H9 (cell line): ENCODE measurements at regions not wholly inside any gene's neighbourhood (a gene's known extent, or its start where the extent isn't known, plus 50 kb on each side); places are given as distances from the start of the nearest gene placed in this dataset.

Source experiments
- DNase-seq: peaks from one replicate; pipeline ENCODE4 v3.0.0-alpha.2; 2017
- H2AFZ ChIP-seq: one replicate; pipeline ENCODE4 v1.6.1; 2013; ENCODE audit warnings: mild to moderate bottlenecking, low read length, control low read depth, moderate library complexity
- H2AK5ac ChIP-seq: 2 replicates; pipeline ENCODE4 v1.6.1; 2013; ENCODE audit warnings: low read length, control low read depth, mixed read lengths; ENCODE audit not compliant: insufficient read length
- H2BK120ac ChIP-seq: one replicate; pipeline ENCODE4 v1.6.1; 2013; ENCODE audit warnings: low read depth, mild to moderate bottlenecking, low read length, control low read depth, inconsistent platforms; ENCODE audit not compliant: poor library complexity, severe bottlenecking
- H2BK12ac ChIP-seq: 2 replicates; pipeline ENCODE4 v1.6.1; 2013; ENCODE audit warnings: low read length, control low read depth, mixed read lengths, low read depth; ENCODE audit not compliant: insufficient read length
- H2BK15ac ChIP-seq: 2 replicates; pipeline ENCODE4 v1.6.1; 2013; ENCODE audit warnings: low read depth, low read length, control low read depth
- H2BK20ac ChIP-seq: one replicate; pipeline ENCODE4 v1.6.1; 2013; ENCODE audit warnings: low read depth, mild to moderate bottlenecking, low read length, control low read depth, inconsistent platforms; ENCODE audit not compliant: poor library complexity, severe bottlenecking
- H2BK5ac ChIP-seq: 2 replicates; pipeline ENCODE4 v1.6.1; 2013; ENCODE audit warnings: low read length, control low read depth, mixed read lengths; ENCODE audit not compliant: insufficient read length
- H3K14ac ChIP-seq: 2 replicates; pipeline ENCODE4 v1.6.1; 2013; ENCODE audit warnings: low read length, control low read depth; ENCODE audit not compliant: insufficient read depth
- H3K18ac ChIP-seq: 2 replicates; pipeline ENCODE4 v1.6.1; 2013; ENCODE audit warnings: low read depth, mild to moderate bottlenecking, mixed read lengths, low read length, control low read depth; ENCODE audit not compliant: insufficient read length
- H3K23ac ChIP-seq: 2 replicates; pipeline ENCODE4 v1.6.1; 2013; ENCODE audit warnings: low read length, control low read depth, mixed read lengths, low read depth; ENCODE audit not compliant: insufficient read length
- H3K23me2 ChIP-seq: 2 replicates; pipeline ENCODE4 v1.6.1; 2013; ENCODE audit warnings: low read depth, mild to moderate bottlenecking, mixed read lengths, low read length, control low read depth; ENCODE audit not compliant: insufficient read length, poor library complexity, severe bottlenecking
- H3K27ac ChIP-seq: 2 replicates; pipeline ENCODE4 v1.5.1; 2013; ENCODE audit warnings: low read length, control low read depth, mixed read lengths, low read depth; ENCODE audit not compliant: insufficient read length
- H3K27me3 ChIP-seq: 2 replicates; pipeline ENCODE4 v1.6.1; 2013; ENCODE audit warnings: low read length, control low read depth, inconsistent platforms; ENCODE audit not compliant: insufficient read depth
- H3K4ac ChIP-seq: 2 replicates; pipeline ENCODE4 v1.6.1; 2013; ENCODE audit warnings: low read depth, mild to moderate bottlenecking, control low read depth, inconsistent platforms, low read length, moderate library complexity
- H3K4me1 ChIP-seq: 2 replicates; pipeline ENCODE4 v1.6.1; 2013; ENCODE audit warnings: low read length, control low read depth, inconsistent platforms; ENCODE audit not compliant: insufficient read depth
- H3K4me2 ChIP-seq: 2 replicates; pipeline ENCODE4 v1.6.1; 2013; ENCODE audit warnings: low read length, control low read depth, mixed read lengths; ENCODE audit not compliant: insufficient read length, insufficient read depth
- H3K56ac ChIP-seq: 2 replicates; pipeline ENCODE4 v1.6.1; 2013; ENCODE audit warnings: low read depth, mild to moderate bottlenecking, mixed read lengths, low read length, control low read depth; ENCODE audit not compliant: insufficient read length
- H3K79me1 ChIP-seq: 2 replicates; pipeline ENCODE4 v1.6.1; 2013; ENCODE audit warnings: low read depth, mild to moderate bottlenecking, moderate library complexity, low read length, control low read depth, inconsistent platforms; ENCODE audit not compliant: insufficient read depth, poor library complexity, severe bottlenecking
- H3K79me2 ChIP-seq: 2 replicates; pipeline ENCODE4 v1.6.1; 2013; ENCODE audit warnings: low read length, control low read depth, inconsistent platforms; ENCODE audit not compliant: insufficient read depth
- H3K9ac ChIP-seq: 2 replicates; pipeline ENCODE4 v1.6.1; 2013; ENCODE audit warnings: low read length, control low read depth, mixed read lengths; ENCODE audit not compliant: insufficient read length; ENCODE audit errors: extremely low read depth
- H3K9me3 ChIP-seq: one replicate; pipeline ENCODE4 v1.6.1; 2013; ENCODE audit warnings: low read depth, low read length, inconsistent platforms; ENCODE audit not compliant: control insufficient read depth
- H3T11ph ChIP-seq: one replicate; pipeline ENCODE4 v1.6.1; 2013; ENCODE audit warnings: mild to moderate bottlenecking, low read length, control low read depth, inconsistent platforms
- H4K20me1 ChIP-seq: one replicate; pipeline ENCODE4 v1.6.1; 2013; ENCODE audit not compliant: control insufficient read depth, insufficient read length, insufficient read depth
- H4K5ac ChIP-seq: 2 replicates; pipeline ENCODE4 v1.6.1; 2013; ENCODE audit warnings: low read depth, mild to moderate bottlenecking, mixed read lengths, low read length, control low read depth; ENCODE audit not compliant: insufficient read length
- H4K8ac ChIP-seq: replicated peaks from 2 replicates; pipeline ENCODE4 v1.6.1; 2013; ENCODE audit warnings: low read length, control low read depth, mixed read lengths, low read depth; ENCODE audit not compliant: insufficient read length
- H4K91ac ChIP-seq: 2 replicates; pipeline ENCODE4 v1.6.1; 2013; ENCODE audit warnings: low read depth, mild to moderate bottlenecking, moderate library complexity, mixed read lengths, low read length, control low read depth; ENCODE audit not compliant: insufficient read length
- H3K27ac Mint-ChIP-seq, 3 experiments: 2 replicates in 2 of 3; 3 replicates in 1 of 3; pipeline ENCODE4 v1.8.0; 2020 to 2021; ENCODE audit warnings: mixed read lengths in 3 of 3, mild to moderate bottlenecking in 1 of 3, moderate library complexity in 1 of 3
- H3K27me3 Mint-ChIP-seq: 2 replicates; pipeline ENCODE4 v1.8.0; 2021; ENCODE audit warnings: low read depth, mild to moderate bottlenecking, moderate library complexity, mixed read lengths
- H3K36me3 Mint-ChIP-seq, 3 experiments: 2 replicates in 2 of 3; 3 replicates in 1 of 3; pipeline ENCODE4 v1.8.0; 2020 to 2021; ENCODE audit warnings: low read depth in 3 of 3, mixed read lengths in 3 of 3; ENCODE audit not compliant: insufficient read depth in 1 of 3
- H3K4me1 Mint-ChIP-seq, 2 experiments: 2 replicates each; pipeline ENCODE4 v1.8.0; 2020; ENCODE audit warnings: mixed read lengths in 2 of 2
- H3K4me3 Mint-ChIP-seq, 2 experiments: 2 replicates in 1 of 2; 3 replicates in 1 of 2; pipeline ENCODE4 v1.8.0; 2020 to 2021; ENCODE audit warnings: mild to moderate bottlenecking in 2 of 2, mixed read lengths in 2 of 2, moderate library complexity in 1 of 2
- H3K9me3 Mint-ChIP-seq, 2 experiments: 2 replicates in 1 of 2; 3 replicates in 1 of 2; pipeline ENCODE4 v1.8.0; 2020; ENCODE audit warnings: mild to moderate bottlenecking in 2 of 2, mixed read lengths in 2 of 2, moderate library complexity in 1 of 2
- WGBS: extraction: QIAGEN DNeasy Blood & Tissue Kit; methylation state at CpG from one replicate; pipeline ENCODE4 v1.1.7; 2013; ENCODE audit warnings: missing lambda C conversion rate, low lambda C conversion rate, mixed read lengths; ENCODE audit not compliant: insufficient read length; ENCODE audit errors: extremely low coverage; 5-methylcytosine and 5-hydroxymethylcytosine counted together
- TF ChIP-seq, protein P1 (sequence below): fragments of 200-600 bp; sonication (generic); conservative IDR thresholded peaks from 3 replicates; pipeline ENCODE4 v1.8.0; 2021; ENCODE audit warnings: antibody characterized with exemption, mild to moderate bottlenecking

DNA sequence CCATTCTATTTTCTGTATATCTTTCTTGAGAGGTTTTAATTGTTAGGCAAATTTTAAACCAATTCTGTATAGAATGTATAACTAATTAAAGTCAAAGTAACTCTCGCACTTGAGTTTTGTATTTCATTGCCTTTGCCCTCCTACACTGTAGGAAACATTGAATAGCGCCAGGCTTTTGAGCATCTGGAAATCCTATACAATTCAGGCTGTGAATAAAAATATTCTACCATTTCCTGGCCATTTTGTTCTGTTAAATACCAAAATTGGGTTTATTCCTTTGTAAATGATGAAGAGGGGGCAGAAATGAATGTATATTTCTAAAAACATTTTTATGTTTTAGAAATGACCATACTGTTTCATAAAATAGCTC, 571.8 kb upstream of the CLINT1 start:
- H3K79me2 ChIP-seq, result no peaks in the 10 kb centered on the region
- H4K91ac ChIP-seq, result no peak overlapping the region
- no peak overlapping the region for H3K14ac ChIP-seq
- no peak overlapping the region for H3K23ac ChIP-seq
- Mint-ChIP-seq H3K9me3 (no peaks in the 10 kb centered on the region; a peak in 1 of 5 replicates), H3K27me3 (no peaks in the 10 kb centered on the region; the same call in 1 of the 2 replicates), H3K36me3 (no peaks in the 10 kb centered on the region; a peak in 1 of 7 replicates), H3K4me3 (no peak overlapping the region), H3K4me1 (no peaks in the 10 kb centered on the region), H3K27ac (no peak overlapping the region)
- H3K4me2 ChIP-seq, result no peak overlapping the region
- H2BK120ac ChIP-seq, result no peak overlapping the region
- no peak overlapping the region for H2BK20ac ChIP-seq
- H2AFZ ChIP-seq, result no peak overlapping the region
- H3K23me2 ChIP-seq, result no peaks in the 10 kb centered on the region
- H4K5ac ChIP-seq, result no peak overlapping the region
- DNase-seq, result no peak
- H3K9me3 ChIP-seq, result no peaks in the 10 kb centered on the region
- H4K8ac ChIP-seq, result no peak overlapping the region
- no peak overlapping the region for H3K9ac ChIP-seq
- WGBS, result no CpG with 5 or more reads among the region's 2 CpGs
- H3K79me1 ChIP-seq, result no peaks in the 10 kb centered on the region
- H3K18ac ChIP-seq, result no peak overlapping the region
- no peak overlapping the region for H3T11ph ChIP-seq
- TF ChIP-seq, protein P1, sequence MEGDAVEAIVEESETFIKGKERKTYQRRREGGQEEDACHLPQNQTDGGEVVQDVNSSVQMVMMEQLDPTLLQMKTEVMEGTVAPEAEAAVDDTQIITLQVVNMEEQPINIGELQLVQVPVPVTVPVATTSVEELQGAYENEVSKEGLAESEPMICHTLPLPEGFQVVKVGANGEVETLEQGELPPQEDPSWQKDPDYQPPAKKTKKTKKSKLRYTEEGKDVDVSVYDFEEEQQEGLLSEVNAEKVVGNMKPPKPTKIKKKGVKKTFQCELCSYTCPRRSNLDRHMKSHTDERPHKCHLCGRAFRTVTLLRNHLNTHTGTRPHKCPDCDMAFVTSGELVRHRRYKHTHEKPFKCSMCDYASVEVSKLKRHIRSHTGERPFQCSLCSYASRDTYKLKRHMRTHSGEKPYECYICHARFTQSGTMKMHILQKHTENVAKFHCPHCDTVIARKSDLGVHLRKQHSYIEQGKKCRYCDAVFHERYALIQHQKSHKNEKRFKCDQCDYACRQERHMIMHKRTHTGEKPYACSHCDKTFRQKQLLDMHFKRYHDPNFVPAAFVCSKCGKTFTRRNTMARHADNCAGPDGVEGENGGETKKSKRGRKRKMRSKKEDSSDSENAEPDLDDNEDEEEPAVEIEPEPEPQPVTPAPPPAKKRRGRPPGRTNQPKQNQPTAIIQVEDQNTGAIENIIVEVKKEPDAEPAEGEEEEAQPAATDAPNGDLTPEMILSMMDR, result no peak
- H4K20me1 ChIP-seq, result no peaks in the 10 kb centered on the region
- H2BK12ac ChIP-seq, result no peak overlapping the region
- no peaks in the 10 kb centered on the region for H3K27me3 ChIP-seq
- H2AK5ac ChIP-seq, result no peak overlapping the region
- no peak overlapping the region for H3K4ac ChIP-seq
- H3K27ac ChIP-seq, result no peak overlapping the region
- no peak overlapping the region for H2BK15ac ChIP-seq
- H3K4me1 ChIP-seq, result no peaks in the 10 kb centered on the region
- H3K56ac ChIP-seq, result no peak overlapping the region
- H2BK5ac ChIP-seq, result no peak overlapping the region
